ENCODE measurements at regions not wholly inside any gene's neighbourhood (a gene's known extent, or its start where the extent isn't known, plus 50 kb on each side); places are given as distances from the start of the nearest gene placed in this dataset.

GRCh38 chr9:99730062-99730461 is 91.6 kb upstream of the NR4A3 start:
- no peak for TF ChIP-seq CTCF (IDR thresholded peaks at IDR 0.05; ENCODE audit: low read depth, low read length, poor library complexity, severe bottlenecking)
- TF ChIP-seq EZH2phosphoT487 (IDR thresholded peaks at IDR 0.05; ENCODE audit: borderline replicate concordance, low read length), result no peak

Data from DOHH2 (cell line).